ENCODE measurements at regions not wholly inside any gene's neighbourhood (a gene's known extent, or its start where the extent isn't known, plus 50 kb on each side); places are given as distances from the start of the nearest gene placed in this dataset.

- TF ChIP-seq EGR1 (IDR thresholded peaks at IDR 0.05; ENCODE audit: low read depth in 2 of 2) = no peak
- TF ChIP-seq FOXA2 (IDR thresholded peaks at IDR 0.05) = no peak
- TF ChIP-seq, protein P1, sequence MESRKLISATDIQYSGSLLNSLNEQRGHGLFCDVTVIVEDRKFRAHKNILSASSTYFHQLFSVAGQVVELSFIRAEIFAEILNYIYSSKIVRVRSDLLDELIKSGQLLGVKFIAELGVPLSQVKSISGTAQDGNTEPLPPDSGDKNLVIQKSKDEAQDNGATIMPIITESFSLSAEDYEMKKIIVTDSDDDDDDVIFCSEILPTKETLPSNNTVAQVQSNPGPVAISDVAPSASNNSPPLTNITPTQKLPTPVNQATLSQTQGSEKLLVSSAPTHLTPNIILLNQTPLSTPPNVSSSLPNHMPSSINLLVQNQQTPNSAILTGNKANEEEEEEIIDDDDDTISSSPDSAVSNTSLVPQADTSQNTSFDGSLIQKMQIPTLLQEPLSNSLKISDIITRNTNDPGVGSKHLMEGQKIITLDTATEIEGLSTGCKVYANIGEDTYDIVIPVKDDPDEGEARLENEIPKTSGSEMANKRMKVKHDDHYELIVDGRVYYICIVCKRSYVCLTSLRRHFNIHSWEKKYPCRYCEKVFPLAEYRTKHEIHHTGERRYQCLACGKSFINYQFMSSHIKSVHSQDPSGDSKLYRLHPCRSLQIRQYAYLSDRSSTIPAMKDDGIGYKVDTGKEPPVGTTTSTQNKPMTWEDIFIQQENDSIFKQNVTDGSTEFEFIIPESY (IDR thresholded peaks at IDR 0.05) = no peak
- TF ChIP-seq TAF1 (conservative IDR thresholded peaks at IDR 0.05) = no peak
- TF ChIP-seq FOXA1 (IDR thresholded peaks at IDR 0.05) = no peak
- TF ChIP-seq YY1 (IDR thresholded peaks at IDR 0.05) = no peak
- TF ChIP-seq, protein P2, sequence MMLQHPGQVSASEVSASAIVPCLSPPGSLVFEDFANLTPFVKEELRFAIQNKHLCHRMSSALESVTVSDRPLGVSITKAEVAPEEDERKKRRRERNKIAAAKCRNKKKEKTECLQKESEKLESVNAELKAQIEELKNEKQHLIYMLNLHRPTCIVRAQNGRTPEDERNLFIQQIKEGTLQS (IDR thresholded peaks at IDR 0.05) = no peak
- TF ChIP-seq HNF4A (conservative IDR thresholded peaks at IDR 0.05) = no peak
- TF ChIP-seq NR2F2 (IDR thresholded peaks at IDR 0.05) = no peak
- TF ChIP-seq HNF4G (IDR thresholded peaks at IDR 0.05) = no peak
- TF ChIP-seq RXRA (IDR thresholded peaks at IDR 0.05) = no peak
- no peak for TF ChIP-seq RAD21 (IDR thresholded peaks at IDR 0.05)
- peaks cover 0 to 7% (median 0%) of the 10 kb centered on the region in 4 donors for H3K4me1 ChIP-seq (ENCODE audit: control insufficient read depth in 4 of 4, insufficient read depth in 4 of 4, low read length in 3 of 4)
- peaks cover 0 to 6% (median 0%) of the 10 kb centered on the region in 4 donors for H3K27me3 ChIP-seq (ENCODE audit: control insufficient read depth in 4 of 4, insufficient read depth in 4 of 4, low read length in 3 of 4)
- 75% methylated on average over 3 of the region's 3 CpGs for WGBS
- H3K36me3 ChIP-seq (ENCODE audit: control insufficient read depth in 4 of 4, insufficient read depth in 3 of 4, low read depth in 1 of 4, low read length in 3 of 4) = no peaks in the 10 kb centered on the region
- H3K9me3 ChIP-seq (ENCODE audit: control insufficient read depth in 4 of 4, low read length in 3 of 4) = no peaks in the 10 kb centered on the region
- H3K4me3 ChIP-seq (ENCODE audit: low read depth in 1 of 3, low read length in 3 of 3) = no peak overlapping the region
- no peak overlapping the region for H3K27ac ChIP-seq (ENCODE audit: low read depth in 1 of 2, low read length in 2 of 2)
- no peak for DNase-seq (ENCODE audit: low spot score)
- no peak overlapping the region for H3K9ac ChIP-seq (ENCODE audit: low read depth in 1 of 2, low read length in 2 of 2)
Observed at GRCh38 chr2:129078548-129078947, 759.9 kb upstream of the HS6ST1 start.

- 55% methylated on average over 7 of the region's 7 CpGs for WGBS
- H3K9me3 ChIP-seq (ENCODE audit: control insufficient read depth in 4 of 4, low read length in 3 of 4) = no peaks in the 10 kb centered on the region
- DNase-seq (ENCODE audit: low spot score) = no peak
- H3K9ac ChIP-seq (ENCODE audit: low read depth in 1 of 2, low read length in 2 of 2) = no peak overlapping the region
- no peak overlapping the region for H3K4me3 ChIP-seq (ENCODE audit: low read depth in 1 of 3, low read length in 3 of 3)
- H3K27ac ChIP-seq (ENCODE audit: low read depth in 1 of 2, low read length in 2 of 2) = no peak overlapping the region
- no peak for TF ChIP-seq FOXA1 (IDR thresholded peaks at IDR 0.05)
- TF ChIP-seq HNF4A (conservative IDR thresholded peaks at IDR 0.05) = no peak
- TF ChIP-seq, protein P2 (IDR thresholded peaks at IDR 0.05) = no peak
- TF ChIP-seq EGR1 (IDR thresholded peaks at IDR 0.05; ENCODE audit: low read depth in 2 of 2) = no peak
- TF ChIP-seq JUND (IDR thresholded peaks at IDR 0.05) = no peak
- no peak for TF ChIP-seq FOXA2 (IDR thresholded peaks at IDR 0.05)
- TF ChIP-seq NR2F2 (IDR thresholded peaks at IDR 0.05) = no peak
- TF ChIP-seq GABPA (IDR thresholded peaks at IDR 0.05 in 1 of 2, conservative IDR thresholded peaks at IDR 0.05 in 1 of 2) = no peak
- TF ChIP-seq SP1 (IDR thresholded peaks at IDR 0.05) = no peak
- TF ChIP-seq, protein P3, sequence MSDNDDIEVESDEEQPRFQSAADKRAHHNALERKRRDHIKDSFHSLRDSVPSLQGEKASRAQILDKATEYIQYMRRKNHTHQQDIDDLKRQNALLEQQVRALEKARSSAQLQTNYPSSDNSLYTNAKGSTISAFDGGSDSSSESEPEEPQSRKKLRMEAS (IDR thresholded peaks at IDR 0.05) = no peak
- H3K36me3 ChIP-seq (ENCODE audit: control insufficient read depth in 4 of 4, insufficient read depth in 3 of 4, low read depth in 1 of 4, low read length in 3 of 4) = no peaks in the 10 kb centered on the region
- peaks cover 0 to 6% (median 0%) of the 10 kb centered on the region in 4 donors for H3K27me3 ChIP-seq (ENCODE audit: control insufficient read depth in 4 of 4, insufficient read depth in 4 of 4, low read length in 3 of 4)
- H3K4me1 ChIP-seq (ENCODE audit: control insufficient read depth in 4 of 4, insufficient read depth in 4 of 4, low read length in 3 of 4) = no peaks in the 10 kb centered on the region
Observed at GRCh38 chr2:129080715-129081476, 762.2 kb upstream of the HS6ST1 start.

DNA sequence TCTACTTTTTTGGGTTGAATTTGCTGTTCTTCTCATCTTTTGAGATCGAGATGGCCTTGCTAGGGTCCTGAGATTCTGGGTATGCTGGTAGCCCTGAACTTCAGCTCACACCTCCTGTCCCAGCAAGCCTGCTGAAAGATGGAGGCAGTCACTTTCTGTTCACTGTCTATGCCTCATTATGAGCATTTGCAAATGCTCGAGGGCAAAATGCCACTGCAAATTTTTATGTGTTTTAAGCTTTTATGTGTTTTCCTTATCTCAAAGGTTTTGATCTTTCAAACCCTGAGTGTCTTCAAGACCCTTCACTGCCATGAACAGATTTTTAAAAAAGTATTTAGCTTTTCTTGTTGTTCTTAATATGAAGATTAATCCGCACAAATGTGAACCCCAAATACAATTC, 766.7 kb upstream of the HS6ST1 start:
- no peak overlapping the region for H3K9ac ChIP-seq (ENCODE audit: low read depth in 1 of 2, low read length in 2 of 2)
- H3K4me1 ChIP-seq (ENCODE audit: control insufficient read depth in 4 of 4, insufficient read depth in 4 of 4, low read length in 3 of 4) = no peaks in the 10 kb centered on the region
- H3K4me3 ChIP-seq (ENCODE audit: low read depth in 1 of 3, low read length in 3 of 3) = no peak overlapping the region
- no peak for DNase-seq (ENCODE audit: low spot score)
- H3K9me3 ChIP-seq (ENCODE audit: control insufficient read depth in 4 of 4, low read length in 3 of 4) = no peaks in the 10 kb centered on the region
- H3K27me3 ChIP-seq (ENCODE audit: control insufficient read depth in 4 of 4, insufficient read depth in 4 of 4, low read length in 3 of 4) = no peaks in the 10 kb centered on the region
- H3K36me3 ChIP-seq (ENCODE audit: control insufficient read depth in 4 of 4, insufficient read depth in 3 of 4, low read depth in 1 of 4, low read length in 3 of 4) = no peaks in the 10 kb centered on the region
- H3K27ac ChIP-seq (ENCODE audit: low read depth in 1 of 2, low read length in 2 of 2) = no peak overlapping the region
- WGBS = 86% methylated on average over 3 of the region's 3 CpGs
- TF ChIP-seq YY1 (IDR thresholded peaks at IDR 0.05) (no peak), CTCF (IDR thresholded peaks at IDR 0.05; ENCODE audit: low read depth, low read length, missing input control) (no peak), TAF1 (conservative IDR thresholded peaks at IDR 0.05) (no peak), JUND (IDR thresholded peaks at IDR 0.05) (no peak), RXRA (IDR thresholded peaks at IDR 0.05) (no peak), HNF4A (conservative IDR thresholded peaks at IDR 0.05) (no peak), FOXA1 (IDR thresholded peaks at IDR 0.05) (no peak), REST (IDR thresholded peaks at IDR 0.05) (no peak), SP1 (IDR thresholded peaks at IDR 0.05) (no peak), NR2F2 (IDR thresholded peaks at IDR 0.05) (no peak)
- TF ChIP-seq, protein P3 (IDR thresholded peaks at IDR 0.05) = no peak

Data from liver (tissue), 8 donors.